ENCODE measurements at regions not wholly inside any gene's neighbourhood (a gene's known extent, or its start where the extent isn't known, plus 50 kb on each side); places are given as distances from the start of the nearest gene placed in this dataset.

DNA sequence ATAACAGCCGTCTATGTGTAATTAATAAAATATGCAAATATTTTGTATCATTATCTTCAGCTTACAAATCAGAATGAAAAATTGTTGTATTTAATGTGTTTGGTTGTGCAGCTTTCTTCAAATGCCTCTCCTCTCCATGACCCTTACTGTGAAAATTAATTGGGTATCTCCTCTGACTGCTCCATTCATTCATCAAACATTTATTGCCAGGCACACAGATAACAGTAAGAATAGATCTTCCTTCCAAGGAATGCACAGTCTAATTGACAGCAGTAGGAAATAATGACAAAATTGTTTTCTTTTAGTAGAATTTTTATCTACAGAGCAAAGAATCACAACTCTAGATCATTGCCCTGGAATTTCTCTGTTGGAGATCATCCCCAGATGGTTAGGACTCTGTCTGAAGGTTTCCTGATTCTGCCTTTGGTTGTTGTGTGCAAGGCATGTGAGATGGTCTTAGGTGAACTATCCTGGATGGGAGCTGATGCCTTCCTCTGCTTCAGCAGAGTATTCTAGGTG, 395.0 kb upstream of the FAT1 start:
- TF ChIP-seq, protein P1, sequence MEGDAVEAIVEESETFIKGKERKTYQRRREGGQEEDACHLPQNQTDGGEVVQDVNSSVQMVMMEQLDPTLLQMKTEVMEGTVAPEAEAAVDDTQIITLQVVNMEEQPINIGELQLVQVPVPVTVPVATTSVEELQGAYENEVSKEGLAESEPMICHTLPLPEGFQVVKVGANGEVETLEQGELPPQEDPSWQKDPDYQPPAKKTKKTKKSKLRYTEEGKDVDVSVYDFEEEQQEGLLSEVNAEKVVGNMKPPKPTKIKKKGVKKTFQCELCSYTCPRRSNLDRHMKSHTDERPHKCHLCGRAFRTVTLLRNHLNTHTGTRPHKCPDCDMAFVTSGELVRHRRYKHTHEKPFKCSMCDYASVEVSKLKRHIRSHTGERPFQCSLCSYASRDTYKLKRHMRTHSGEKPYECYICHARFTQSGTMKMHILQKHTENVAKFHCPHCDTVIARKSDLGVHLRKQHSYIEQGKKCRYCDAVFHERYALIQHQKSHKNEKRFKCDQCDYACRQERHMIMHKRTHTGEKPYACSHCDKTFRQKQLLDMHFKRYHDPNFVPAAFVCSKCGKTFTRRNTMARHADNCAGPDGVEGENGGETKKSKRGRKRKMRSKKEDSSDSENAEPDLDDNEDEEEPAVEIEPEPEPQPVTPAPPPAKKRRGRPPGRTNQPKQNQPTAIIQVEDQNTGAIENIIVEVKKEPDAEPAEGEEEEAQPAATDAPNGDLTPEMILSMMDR (IDR thresholded peaks at IDR 0.05) = no peak
- TF ChIP-seq EZH2 (IDR thresholded peaks at IDR 0.05; ENCODE audit: borderline replicate concordance, insufficient read depth, low read depth, low read length, poor library complexity, severe bottlenecking) = no peak

Measured in B cell (primary cell).